SJCRH30 (cell line): ENCODE measurements at regions not wholly inside any gene's neighbourhood (a gene's known extent, or its start where the extent isn't known, plus 50 kb on each side); places are given as distances from the start of the nearest gene placed in this dataset.
"Not testable (repeated sequence)": the region's sequence is repeated elsewhere in the genome, so short reads cannot be mapped to it uniquely, and the experiment has no call there.

Source experiments
- DNase-seq, 2 experiments: peaks; one replicate each; pipeline ENCODE4 v3.0.0-alpha.2; 2015 to 2020
- H3K27ac ChIP-seq: fragments of 250-450 bp; sonication (Bioruptor Pico); 2 replicates; pipeline ENCODE4 v1.5.1; 2020; ENCODE audit warnings: mild to moderate bottlenecking, moderate library complexity
- H3K27me3 ChIP-seq: fragments of 250-450 bp; sonication (Bioruptor Pico); 2 replicates; pipeline ENCODE4 v1.5.1; 2020; ENCODE audit warnings: mild to moderate bottlenecking, moderate library complexity
- H3K36me3 ChIP-seq: fragments of 250-450 bp; sonication (Bioruptor Pico); 2 replicates; pipeline ENCODE4 v1.5.1; 2020; ENCODE audit warnings: mild to moderate bottlenecking, moderate library complexity
- H3K4me1 ChIP-seq: fragments of 250-450 bp; sonication (Bioruptor Pico); 2 replicates; pipeline ENCODE4 v1.5.1; 2020; ENCODE audit warnings: mild to moderate bottlenecking, moderate library complexity
- H3K4me3 ChIP-seq: fragments of 250-450 bp; sonication (Bioruptor Pico); 2 replicates; pipeline ENCODE4 v1.5.1; 2020; ENCODE audit warnings: mild to moderate bottlenecking, moderate library complexity
- H3K9me3 ChIP-seq: fragments of 250-450 bp; sonication (Bioruptor Pico); replicated peaks from 2 replicates; pipeline ENCODE4 v1.5.1; 2020; ENCODE audit warnings: mild to moderate bottlenecking, moderate library complexity

DNA sequence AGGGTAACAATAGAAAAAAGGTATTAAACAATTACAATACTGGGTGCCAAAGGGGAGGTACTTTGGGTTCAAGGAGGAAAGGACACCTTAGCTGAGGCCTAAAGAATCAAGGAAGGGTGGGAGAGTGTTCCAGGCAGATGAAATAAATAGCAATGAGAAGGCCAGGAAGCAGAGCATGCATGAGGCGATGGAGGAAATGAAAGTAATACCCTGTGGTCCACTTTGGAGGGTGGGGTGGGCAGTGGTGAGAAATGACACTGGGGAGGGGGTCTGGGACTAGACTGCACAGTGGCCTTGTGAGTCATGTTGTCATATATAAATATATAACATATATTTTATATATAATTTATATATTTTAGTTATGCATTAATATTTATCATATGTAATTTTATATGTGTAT lies 55.9 kb downstream of the BHLHE40 start:
- no peak for DNase-seq
- Histone ChIP-seq H3K36me3 (no peaks in the 10 kb centered on the region), H3K27ac (no peak overlapping the region), H3K4me3 (no peak overlapping the region), H3K9me3 (no peaks in the 10 kb centered on the region), H3K4me1 (no peaks in the 10 kb centered on the region), H3K27me3 (no peaks in the 10 kb centered on the region)

DNA sequence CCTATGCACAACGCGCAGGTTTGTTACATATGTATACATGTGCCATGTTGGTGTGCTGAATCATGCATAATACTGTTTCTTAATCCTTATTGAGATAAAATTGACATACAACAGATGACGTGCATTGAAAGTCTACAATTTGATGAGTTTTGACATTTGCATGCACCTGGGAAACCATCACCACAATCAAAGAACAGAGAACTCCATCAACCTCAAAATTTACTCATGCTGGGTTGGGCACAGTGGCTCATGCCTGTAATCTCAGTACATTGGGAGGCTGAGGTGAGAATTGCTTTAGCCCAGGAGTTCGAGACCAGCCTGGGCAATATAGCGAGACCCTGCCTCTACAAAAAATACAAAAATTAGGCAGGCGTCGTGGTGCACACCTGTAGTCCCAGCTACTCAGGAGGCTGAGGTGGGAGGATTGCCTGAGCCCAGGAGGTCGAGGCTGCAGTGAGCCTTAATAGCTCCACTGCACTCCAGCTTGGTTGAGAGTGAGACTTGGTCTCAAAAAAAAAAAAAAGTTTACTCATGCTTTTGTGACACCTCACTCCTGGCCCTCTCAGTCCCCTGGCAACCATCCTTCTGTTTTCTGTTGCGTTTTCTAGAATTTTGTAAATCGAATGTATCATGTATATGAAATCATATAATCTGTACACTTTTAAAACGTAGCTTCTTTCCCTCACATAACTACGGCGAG lies 56.6 kb downstream of the BHLHE40 start:
- Histone ChIP-seq H3K9me3 (no peaks in the 10 kb centered on the region), H3K4me3 (no peak overlapping the region), H3K27me3 (no peaks in the 10 kb centered on the region), H3K4me1 (no peaks in the 10 kb centered on the region), H3K36me3 (no peaks in the 10 kb centered on the region), H3K27ac (no peak overlapping the region)
- DNase-seq, result no peak

- H3K4me1 ChIP-seq, result no peaks in the 10 kb centered on the region
- H3K27ac ChIP-seq, result no peak overlapping the region
- H3K36me3 ChIP-seq, result no peaks in the 10 kb centered on the region
Measured at GRCh38 chr3:5036392-5036766, 57.1 kb downstream of the BHLHE40 start.

DNA sequence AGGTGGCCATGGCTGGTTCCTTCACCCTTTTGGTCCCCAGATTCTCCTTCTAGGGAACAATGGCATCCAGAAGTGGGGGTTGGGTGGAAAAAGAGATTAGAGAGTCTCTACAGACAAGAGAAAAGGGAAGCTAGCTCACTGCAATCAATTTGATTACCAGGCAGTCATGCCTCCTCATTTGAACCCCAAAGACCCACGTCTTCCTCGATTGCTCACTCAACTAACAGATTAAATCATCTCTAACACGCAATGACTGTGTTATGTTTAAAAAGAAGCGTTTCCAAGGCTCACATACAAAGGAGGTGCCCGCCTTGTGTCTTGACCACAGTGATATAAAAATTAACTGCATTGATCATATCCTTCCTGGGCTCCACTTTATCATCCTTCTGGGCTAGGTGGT lies 57.6 kb downstream of the BHLHE40 start:
- Histone ChIP-seq H3K27me3 (no peaks in the 10 kb centered on the region), H3K4me1 (no peaks in the 10 kb centered on the region), H3K27ac (no peak overlapping the region), H3K4me3 (no peak overlapping the region), H3K9me3 (no peaks in the 10 kb centered on the region), H3K36me3 (no peaks in the 10 kb centered on the region)
- DNase-seq, result no peak

More at GRCh38 chr3:5036392-5036766, 57.1 kb downstream of the BHLHE40 start:
- Histone ChIP-seq H3K9me3 (no peaks in the 10 kb centered on the region), H3K27me3 (no peaks in the 10 kb centered on the region), H3K4me3 (no peak overlapping the region)
- DNase-seq, result no peak

GRCh38 chr3:5039585-5039984 lies 60.3 kb downstream of the BHLHE40 start:
- H3K27ac ChIP-seq, result no peak overlapping the region
- no peaks in the 10 kb centered on the region for H3K4me1 ChIP-seq

DNA sequence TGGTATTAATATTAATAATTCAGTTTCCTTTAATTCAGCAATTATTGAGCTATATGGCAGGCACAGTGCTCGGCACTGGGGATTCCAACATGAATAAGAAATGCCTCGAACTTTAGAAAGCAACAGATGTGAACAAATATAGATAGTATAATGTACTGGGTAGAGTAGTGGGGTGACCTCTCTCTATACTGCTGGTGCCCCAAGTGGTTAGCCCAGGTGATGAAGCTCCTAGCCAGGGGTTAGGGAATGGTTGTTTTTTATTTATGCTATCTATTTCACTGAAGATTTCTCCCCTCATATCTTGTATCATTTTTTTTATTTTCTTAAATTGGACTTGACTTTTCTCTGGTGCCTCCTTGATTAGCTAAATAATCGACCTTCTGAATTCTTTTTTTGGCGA lies 62.1 kb downstream of the BHLHE40 start:
- H3K9me3 ChIP-seq, result no peaks in the 10 kb centered on the region
- no peak overlapping the region for H3K4me3 ChIP-seq
- no peaks in the 10 kb centered on the region for H3K27me3 ChIP-seq
- DNase-seq, result no peak
- no peak overlapping the region for H3K27ac ChIP-seq
- no peaks in the 10 kb centered on the region for H3K36me3 ChIP-seq
- no peaks in the 10 kb centered on the region for H3K4me1 ChIP-seq

More at GRCh38 chr3:5039585-5039984, 60.3 kb downstream of the BHLHE40 start:
- H3K36me3 ChIP-seq, result no peaks in the 10 kb centered on the region
- no peak overlapping the region for H3K4me3 ChIP-seq
- DNase-seq, result no peak
- no peaks in the 10 kb centered on the region for H3K27me3 ChIP-seq
- H3K9me3 ChIP-seq, result no peaks in the 10 kb centered on the region

DNA sequence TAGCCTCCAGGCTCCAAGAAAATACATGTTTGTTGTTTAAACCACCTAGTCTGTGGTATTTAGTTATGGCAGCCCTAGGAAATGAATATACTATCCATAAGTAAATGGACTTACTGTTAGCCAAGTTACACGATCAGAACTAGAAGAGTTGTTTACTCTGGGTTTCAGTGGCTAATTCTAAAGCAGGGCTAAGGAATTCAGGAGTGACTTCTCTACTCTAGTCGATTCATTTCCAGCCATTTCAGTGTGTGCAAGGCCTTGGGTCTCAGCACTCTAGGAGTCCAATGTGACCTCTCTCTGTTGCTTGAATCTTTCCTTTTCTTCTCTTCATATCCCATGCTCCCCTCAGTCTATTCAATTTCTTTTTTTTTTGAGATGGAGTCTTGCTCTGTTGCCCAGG lies 66.7 kb downstream of the BHLHE40 start:
- Histone ChIP-seq H3K9me3 (no peaks in the 10 kb centered on the region), H3K4me3 (no peak overlapping the region), H3K36me3 (no peaks in the 10 kb centered on the region), H3K4me1 (no peaks in the 10 kb centered on the region), H3K27me3 (no peaks in the 10 kb centered on the region), H3K27ac (no peak overlapping the region)
- no peak for DNase-seq

- Histone ChIP-seq H3K27ac (no peak overlapping the region), H3K36me3 (no peaks in the 10 kb centered on the region), H3K4me1 (peaks cover 7% of the 10 kb centered on the region), H3K27me3 (no peaks in the 10 kb centered on the region), H3K4me3 (no peak overlapping the region), H3K9me3 (no peaks in the 10 kb centered on the region)
- no peak for DNase-seq
Measured at GRCh38 chr3:5047764-5048419, 68.7 kb downstream of the BHLHE40 start.

- H3K27ac ChIP-seq, result 0 out of 2 replicates have a peak overlapping the region, but pooled peaks have one; percentile 0
- H3K4me3 ChIP-seq, result no peak overlapping the region
- H3K27me3 ChIP-seq, result no peaks in the 10 kb centered on the region
- H3K36me3 ChIP-seq, result no peaks in the 10 kb centered on the region
- peak; percentile 61 to 77 for DNase-seq
- H3K9me3 ChIP-seq, result no peaks in the 10 kb centered on the region
- peaks cover 15% of the 10 kb centered on the region for H3K4me1 ChIP-seq
Measured at GRCh38 chr3:5051772-5052171, 70.3 kb upstream of the ARL8B start.

GRCh38 chr3:5052247-5052646 lies 69.8 kb upstream of the ARL8B start:
- H3K4me3 ChIP-seq, result no peak overlapping the region
- H3K36me3 ChIP-seq, result no peaks in the 10 kb centered on the region
- no peaks in the 10 kb centered on the region for H3K27me3 ChIP-seq
- H3K4me1 ChIP-seq, result peaks cover 15% of the 10 kb centered on the region
- H3K9me3 ChIP-seq, result no peaks in the 10 kb centered on the region
- H3K27ac ChIP-seq, result no peak overlapping the region
- no peak for DNase-seq

DNA sequence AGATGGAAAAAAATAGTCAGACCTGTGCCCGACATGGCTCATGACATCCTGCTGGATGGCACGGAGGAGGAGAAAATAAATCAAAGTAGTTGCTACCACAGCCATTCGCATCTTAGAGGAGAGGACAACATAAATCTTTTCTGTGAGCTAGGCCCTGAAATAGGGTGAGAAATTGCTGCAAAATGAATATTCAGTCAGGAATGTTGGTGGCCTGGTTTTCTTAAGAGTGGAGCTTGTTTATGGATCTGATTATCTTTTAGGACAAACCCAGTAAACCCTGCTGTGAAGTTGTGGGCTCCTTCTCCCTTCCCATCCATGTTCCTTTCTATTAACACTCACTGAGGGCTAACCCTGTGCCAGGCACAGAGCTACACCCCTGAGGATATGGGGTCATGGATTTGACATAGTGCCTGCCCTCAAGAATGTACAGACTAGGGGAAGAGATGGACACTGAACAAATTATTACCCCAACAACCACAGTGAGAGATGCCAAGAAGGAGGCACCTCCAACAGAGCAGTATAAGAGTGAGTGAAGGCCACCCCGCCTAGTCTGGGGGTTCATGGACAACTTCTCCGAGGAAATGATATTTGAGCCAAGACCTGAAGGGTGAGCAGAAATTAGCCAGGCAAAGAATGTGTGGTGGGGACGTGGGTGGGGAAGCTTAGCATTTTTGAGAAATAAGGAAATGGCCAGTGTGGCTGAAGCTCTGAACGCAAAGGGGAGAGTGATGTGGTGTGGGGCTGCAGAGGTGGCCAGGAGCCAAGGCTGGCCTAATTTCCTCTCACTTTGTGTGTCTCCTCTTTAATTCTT lies 68.9 kb upstream of the ARL8B start:
- H3K4me3 ChIP-seq, result no peak overlapping the region
- H3K27me3 ChIP-seq, result no peaks in the 10 kb centered on the region
- no peak overlapping the region for H3K27ac ChIP-seq
- DNase-seq, result peak in 1 of 2 experiments; percentile 13
- no peaks in the 10 kb centered on the region for H3K9me3 ChIP-seq
- H3K4me1 ChIP-seq, result peaks cover 19% of the 10 kb centered on the region
- H3K36me3 ChIP-seq, result no peaks in the 10 kb centered on the region

GRCh38 chr3:5054098-5054497 lies 68.0 kb upstream of the ARL8B start:
- H3K36me3 ChIP-seq, result no peaks in the 10 kb centered on the region
- no peaks in the 10 kb centered on the region for H3K9me3 ChIP-seq
- no peak for DNase-seq
- no peak overlapping the region for H3K27ac ChIP-seq
- H3K4me1 ChIP-seq, result peaks cover 22% of the 10 kb centered on the region
- H3K27me3 ChIP-seq, result no peaks in the 10 kb centered on the region
- no peak overlapping the region for H3K4me3 ChIP-seq

DNA sequence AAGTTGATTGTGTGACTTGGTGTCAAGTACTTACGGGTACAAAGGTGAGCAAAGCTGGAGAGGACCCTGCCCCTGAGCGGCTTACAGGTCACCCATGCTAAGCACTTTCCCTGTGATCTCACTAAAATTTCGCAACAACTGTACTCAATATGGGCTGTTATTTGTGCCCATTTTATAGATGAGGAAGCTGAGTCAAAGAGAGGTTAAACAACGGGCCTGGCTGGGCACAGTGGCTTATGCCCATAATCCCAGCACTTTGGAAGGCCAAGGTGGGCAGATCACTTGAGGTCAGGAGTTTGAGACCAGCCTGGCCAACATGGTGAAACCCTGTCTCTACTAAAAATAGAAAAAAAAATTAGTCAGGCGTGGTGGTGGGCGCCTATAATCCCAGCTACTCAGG lies 67.5 kb upstream of the ARL8B start:
- not testable (repeated sequence) for H3K27me3 ChIP-seq, H3K27ac ChIP-seq

DNA sequence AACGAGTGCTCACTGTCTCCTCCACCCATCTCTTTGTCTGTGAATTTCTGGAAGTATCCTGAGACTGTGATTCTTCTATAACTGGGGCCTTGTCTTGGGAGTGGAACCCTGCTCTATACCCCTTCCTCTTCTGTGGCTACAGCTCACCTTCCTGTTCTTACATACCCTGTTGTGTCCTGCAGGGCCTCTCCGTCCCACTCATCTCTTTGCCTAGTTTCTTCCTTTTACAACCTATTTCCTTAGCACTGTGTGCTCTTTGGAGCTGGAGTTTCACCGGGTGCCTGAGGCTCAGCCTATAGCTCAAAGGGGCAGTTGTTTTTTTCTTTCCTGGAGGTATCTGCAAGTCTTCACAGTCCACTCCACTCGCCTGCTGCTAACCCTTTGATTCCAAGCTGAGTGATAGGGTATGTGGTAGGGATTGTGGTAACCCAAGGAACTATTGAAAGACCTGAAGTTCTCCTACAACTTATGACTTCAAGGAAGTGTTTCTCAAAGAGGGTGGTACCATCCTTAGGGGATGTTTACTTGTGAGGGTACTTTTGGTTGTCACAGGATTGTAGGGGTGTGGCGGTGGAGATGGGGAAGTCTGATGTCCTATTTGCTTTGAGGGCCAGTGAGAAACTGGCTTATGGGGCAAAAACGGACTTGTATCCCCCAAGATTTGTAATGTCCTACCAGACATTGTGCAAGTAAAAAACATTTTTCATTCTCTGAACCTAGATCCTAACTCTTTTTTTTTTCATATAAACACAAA lies 66.6 kb upstream of the ARL8B start:
- Histone ChIP-seq H3K4me3 (no peak overlapping the region), H3K4me1 (peaks cover 22% of the 10 kb centered on the region), H3K36me3 (no peaks in the 10 kb centered on the region), H3K27ac (no peak overlapping the region), H3K27me3 (no peaks in the 10 kb centered on the region), H3K9me3 (no peaks in the 10 kb centered on the region)
- no peak for DNase-seq

More for the DNA sequence above, 67.5 kb upstream of the ARL8B start:
- H3K4me3 ChIP-seq, H3K9me3 ChIP-seq, DNase-seq, H3K36me3 ChIP-seq: not testable (repeated sequence)
- peaks cover 22% of the 10 kb centered on the region for H3K4me1 ChIP-seq

DNA sequence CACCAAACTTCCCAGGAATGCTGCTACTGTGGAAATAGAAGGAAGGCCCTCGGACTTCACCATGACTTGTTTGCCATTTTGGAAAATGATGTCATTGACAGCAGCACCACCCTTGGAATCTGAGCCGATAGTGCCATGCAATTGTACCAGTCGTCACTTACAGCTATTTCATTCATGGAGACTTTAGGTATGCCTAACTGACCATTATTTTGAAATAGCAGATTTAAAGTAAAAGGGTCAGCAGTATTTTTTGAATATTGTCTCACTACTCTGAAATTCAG lies 66.0 kb upstream of the ARL8B start:
- no peak for DNase-seq
- no peaks in the 10 kb centered on the region for H3K9me3 ChIP-seq

More for the DNA sequence above, 66.0 kb upstream of the ARL8B start:
- H3K4me3 ChIP-seq, result no peak overlapping the region
- H3K27ac ChIP-seq, result no peak overlapping the region
- no peaks in the 10 kb centered on the region for H3K27me3 ChIP-seq
- H3K36me3 ChIP-seq, result no peaks in the 10 kb centered on the region
- H3K4me1 ChIP-seq, result peaks cover 22% of the 10 kb centered on the region
